ENCODE measurements at regions not wholly inside any gene's neighbourhood (a gene's known extent, or its start where the extent isn't known, plus 50 kb on each side); places are given as distances from the start of the nearest gene placed in this dataset.

DNA sequence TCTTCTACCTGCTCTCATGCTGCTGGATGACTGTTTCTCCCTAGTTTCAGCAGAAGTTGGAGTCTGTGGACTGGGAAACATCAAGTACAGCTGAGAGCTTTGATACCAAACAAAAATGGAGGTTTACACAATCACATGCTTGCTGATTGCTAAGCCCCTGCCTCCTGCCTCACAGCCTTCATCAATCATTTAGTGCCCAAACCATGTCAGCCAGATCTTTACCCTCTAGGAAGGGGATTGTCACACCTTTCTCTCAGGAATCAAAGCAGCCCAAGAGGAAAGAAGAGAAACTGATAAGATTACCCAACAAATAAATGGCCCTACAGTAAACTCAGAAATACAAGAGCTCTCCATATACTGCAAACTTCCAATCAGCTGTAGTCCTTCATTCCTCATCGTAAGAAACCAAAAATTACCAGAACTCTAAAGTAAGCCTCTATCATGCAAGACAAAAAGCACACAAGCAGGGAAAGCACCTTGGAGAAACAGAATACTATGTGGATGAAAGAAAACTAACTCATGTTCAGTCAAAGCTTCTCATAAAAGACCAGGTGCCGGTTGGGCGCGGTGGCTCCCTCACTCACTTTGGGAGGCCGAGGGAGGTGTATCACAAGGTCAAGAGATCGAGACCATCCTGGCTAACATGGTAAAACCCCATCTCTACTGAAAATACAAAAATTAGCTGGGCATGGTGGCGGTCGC is 63.6 kb upstream of the RESF1 start (continued):
- no peak for TF ChIP-seq L3MBTL2 (IDR thresholded peaks at IDR 0.05)

DNA sequence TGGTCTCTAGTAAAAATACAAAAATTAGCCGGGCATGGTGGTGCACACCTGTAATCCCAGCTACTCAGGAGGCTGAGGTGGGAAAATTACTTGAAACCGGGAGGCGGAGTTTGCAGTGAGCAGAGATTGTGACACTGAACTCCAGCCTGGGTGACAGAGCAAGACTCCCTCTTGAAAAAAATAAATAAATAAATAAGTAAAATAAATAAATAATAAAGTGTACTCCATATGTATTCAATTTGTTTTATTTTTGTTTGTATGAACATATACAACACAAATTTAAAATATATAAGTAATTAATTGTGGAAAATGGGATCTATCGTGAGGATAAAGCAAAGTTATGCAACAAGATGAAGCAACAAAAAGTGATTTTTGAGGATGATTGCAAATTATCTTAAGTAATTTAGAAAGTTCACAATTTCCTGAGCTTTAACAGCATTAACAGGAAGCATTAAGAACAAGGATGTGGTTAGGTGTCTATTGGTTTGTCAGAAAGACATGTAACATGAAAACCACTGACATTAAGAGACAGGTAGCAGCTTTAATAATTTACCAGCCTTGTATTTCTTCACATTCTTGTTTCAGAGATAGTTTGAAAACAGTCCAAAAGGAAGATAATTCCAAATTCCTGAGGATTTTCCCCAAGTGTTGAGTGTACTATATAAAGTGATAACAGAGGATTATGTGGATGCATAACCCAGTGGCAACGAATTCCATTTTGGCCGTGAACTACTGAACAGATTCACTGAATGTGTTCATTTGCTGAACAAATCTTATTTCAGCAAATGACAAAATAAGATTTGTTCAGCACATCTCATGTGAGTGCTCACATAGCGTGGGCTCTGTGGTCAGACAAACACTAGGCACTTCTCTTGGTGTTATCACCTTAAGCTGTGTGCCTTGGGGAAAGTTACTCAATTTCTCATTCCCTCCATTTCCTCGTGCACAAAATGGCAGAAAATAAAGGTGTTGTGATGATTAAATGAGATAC is 68.6 kb upstream of the RESF1 start:
- CTCF ChIA-PET (ENCODE audit: low intra/inter-chr PET ratio), result no interaction called here
- no peak overlapping the region for H3K27ac ChIP-seq (ENCODE audit: extremely low read depth, low read depth, low read length)
- WGBS (ENCODE audit: insufficient coverage, low coverage, missing lambda C conversion rate), result 72% methylated on average over 8 of the region's 8 CpGs
- TF ChIP-seq, protein P1, sequence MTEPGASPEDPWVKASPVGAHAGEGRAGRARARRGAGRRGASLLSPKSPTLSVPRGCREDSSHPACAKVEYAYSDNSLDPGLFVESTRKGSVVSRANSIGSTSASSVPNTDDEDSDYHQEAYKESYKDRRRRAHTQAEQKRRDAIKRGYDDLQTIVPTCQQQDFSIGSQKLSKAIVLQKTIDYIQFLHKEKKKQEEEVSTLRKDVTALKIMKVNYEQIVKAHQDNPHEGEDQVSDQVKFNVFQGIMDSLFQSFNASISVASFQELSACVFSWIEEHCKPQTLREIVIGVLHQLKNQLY (CRISPR knock-in tag; conservative IDR thresholded peaks at IDR 0.05), result no peak
- TF ChIP-seq, protein P2, sequence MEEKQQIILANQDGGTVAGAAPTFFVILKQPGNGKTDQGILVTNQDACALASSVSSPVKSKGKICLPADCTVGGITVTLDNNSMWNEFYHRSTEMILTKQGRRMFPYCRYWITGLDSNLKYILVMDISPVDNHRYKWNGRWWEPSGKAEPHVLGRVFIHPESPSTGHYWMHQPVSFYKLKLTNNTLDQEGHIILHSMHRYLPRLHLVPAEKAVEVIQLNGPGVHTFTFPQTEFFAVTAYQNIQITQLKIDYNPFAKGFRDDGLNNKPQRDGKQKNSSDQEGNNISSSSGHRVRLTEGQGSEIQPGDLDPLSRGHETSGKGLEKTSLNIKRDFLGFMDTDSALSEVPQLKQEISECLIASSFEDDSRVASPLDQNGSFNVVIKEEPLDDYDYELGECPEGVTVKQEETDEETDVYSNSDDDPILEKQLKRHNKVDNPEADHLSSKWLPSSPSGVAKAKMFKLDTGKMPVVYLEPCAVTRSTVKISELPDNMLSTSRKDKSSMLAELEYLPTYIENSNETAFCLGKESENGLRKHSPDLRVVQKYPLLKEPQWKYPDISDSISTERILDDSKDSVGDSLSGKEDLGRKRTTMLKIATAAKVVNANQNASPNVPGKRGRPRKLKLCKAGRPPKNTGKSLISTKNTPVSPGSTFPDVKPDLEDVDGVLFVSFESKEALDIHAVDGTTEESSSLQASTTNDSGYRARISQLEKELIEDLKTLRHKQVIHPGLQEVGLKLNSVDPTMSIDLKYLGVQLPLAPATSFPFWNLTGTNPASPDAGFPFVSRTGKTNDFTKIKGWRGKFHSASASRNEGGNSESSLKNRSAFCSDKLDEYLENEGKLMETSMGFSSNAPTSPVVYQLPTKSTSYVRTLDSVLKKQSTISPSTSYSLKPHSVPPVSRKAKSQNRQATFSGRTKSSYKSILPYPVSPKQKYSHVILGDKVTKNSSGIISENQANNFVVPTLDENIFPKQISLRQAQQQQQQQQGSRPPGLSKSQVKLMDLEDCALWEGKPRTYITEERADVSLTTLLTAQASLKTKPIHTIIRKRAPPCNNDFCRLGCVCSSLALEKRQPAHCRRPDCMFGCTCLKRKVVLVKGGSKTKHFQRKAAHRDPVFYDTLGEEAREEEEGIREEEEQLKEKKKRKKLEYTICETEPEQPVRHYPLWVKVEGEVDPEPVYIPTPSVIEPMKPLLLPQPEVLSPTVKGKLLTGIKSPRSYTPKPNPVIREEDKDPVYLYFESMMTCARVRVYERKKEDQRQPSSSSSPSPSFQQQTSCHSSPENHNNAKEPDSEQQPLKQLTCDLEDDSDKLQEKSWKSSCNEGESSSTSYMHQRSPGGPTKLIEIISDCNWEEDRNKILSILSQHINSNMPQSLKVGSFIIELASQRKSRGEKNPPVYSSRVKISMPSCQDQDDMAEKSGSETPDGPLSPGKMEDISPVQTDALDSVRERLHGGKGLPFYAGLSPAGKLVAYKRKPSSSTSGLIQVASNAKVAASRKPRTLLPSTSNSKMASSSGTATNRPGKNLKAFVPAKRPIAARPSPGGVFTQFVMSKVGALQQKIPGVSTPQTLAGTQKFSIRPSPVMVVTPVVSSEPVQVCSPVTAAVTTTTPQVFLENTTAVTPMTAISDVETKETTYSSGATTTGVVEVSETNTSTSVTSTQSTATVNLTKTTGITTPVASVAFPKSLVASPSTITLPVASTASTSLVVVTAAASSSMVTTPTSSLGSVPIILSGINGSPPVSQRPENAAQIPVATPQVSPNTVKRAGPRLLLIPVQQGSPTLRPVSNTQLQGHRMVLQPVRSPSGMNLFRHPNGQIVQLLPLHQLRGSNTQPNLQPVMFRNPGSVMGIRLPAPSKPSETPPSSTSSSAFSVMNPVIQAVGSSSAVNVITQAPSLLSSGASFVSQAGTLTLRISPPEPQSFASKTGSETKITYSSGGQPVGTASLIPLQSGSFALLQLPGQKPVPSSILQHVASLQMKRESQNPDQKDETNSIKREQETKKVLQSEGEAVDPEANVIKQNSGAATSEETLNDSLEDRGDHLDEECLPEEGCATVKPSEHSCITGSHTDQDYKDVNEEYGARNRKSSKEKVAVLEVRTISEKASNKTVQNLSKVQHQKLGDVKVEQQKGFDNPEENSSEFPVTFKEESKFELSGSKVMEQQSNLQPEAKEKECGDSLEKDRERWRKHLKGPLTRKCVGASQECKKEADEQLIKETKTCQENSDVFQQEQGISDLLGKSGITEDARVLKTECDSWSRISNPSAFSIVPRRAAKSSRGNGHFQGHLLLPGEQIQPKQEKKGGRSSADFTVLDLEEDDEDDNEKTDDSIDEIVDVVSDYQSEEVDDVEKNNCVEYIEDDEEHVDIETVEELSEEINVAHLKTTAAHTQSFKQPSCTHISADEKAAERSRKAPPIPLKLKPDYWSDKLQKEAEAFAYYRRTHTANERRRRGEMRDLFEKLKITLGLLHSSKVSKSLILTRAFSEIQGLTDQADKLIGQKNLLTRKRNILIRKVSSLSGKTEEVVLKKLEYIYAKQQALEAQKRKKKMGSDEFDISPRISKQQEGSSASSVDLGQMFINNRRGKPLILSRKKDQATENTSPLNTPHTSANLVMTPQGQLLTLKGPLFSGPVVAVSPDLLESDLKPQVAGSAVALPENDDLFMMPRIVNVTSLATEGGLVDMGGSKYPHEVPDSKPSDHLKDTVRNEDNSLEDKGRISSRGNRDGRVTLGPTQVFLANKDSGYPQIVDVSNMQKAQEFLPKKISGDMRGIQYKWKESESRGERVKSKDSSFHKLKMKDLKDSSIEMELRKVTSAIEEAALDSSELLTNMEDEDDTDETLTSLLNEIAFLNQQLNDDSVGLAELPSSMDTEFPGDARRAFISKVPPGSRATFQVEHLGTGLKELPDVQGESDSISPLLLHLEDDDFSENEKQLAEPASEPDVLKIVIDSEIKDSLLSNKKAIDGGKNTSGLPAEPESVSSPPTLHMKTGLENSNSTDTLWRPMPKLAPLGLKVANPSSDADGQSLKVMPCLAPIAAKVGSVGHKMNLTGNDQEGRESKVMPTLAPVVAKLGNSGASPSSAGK (IDR thresholded peaks at IDR 0.05), result no peak
- TF ChIP-seq NR2C2 (CRISPR knock-in tag; IDR thresholded peaks at IDR 0.05) (no peak), NR2C2 (tag; IDR thresholded peaks at IDR 0.05) (no peak)

More for the DNA sequence above, 68.6 kb upstream of the RESF1 start:
- H3K27me3 ChIP-seq (ENCODE audit: control insufficient read depth in 2 of 2, insufficient read depth in 2 of 2, low read length in 2 of 2), result no peaks in the 10 kb centered on the region
- no peaks in the 10 kb centered on the region for H3K9me1 ChIP-seq (ENCODE audit: control insufficient read depth, insufficient read depth, low read length)
- ATAC-seq (no peak), FAIRE-seq (no peak), DNase-seq (ENCODE audit: extremely low read depth in 1 of 4, low spot score in 3 of 4) (no peak)
- no TSS peak for BruUV-seq (replicated peaks)
- peaks cover 0 to 3% of the 10 kb centered on the region in 2 experiments; a peak in 2 of 5 replicates for H3K4me1 ChIP-seq (replicated peaks in 1 of 2; ENCODE audit: control insufficient read depth in 2 of 2, insufficient read depth in 2 of 2, low read length in 2 of 2)
- no peak overlapping the region for H2AFZ ChIP-seq (ENCODE audit: low read depth, low read length)
- H3K36me3 ChIP-seq (ENCODE audit: control insufficient read depth, insufficient read depth, low read length), result no peaks in the 10 kb centered on the region
- in situ Hi-C loops (cut with MboI) (no loop called here), intact Hi-C loops (cut with micrococcal nuclease) (loop anchor here (10.0 kb wide), 1 partner anchor 206 kb away; no protein-coding TSS in a partner anchor)
- POLR2A ChIA-PET, result no interaction called here
- H4K20me1 ChIP-seq (replicated peaks; ENCODE audit: control insufficient read depth, insufficient read depth, low read length), result no peaks in the 10 kb centered on the region
- peaks cover 16% of the 10 kb centered on the region for H3K9me3 ChIP-seq (replicated peaks; ENCODE audit: control insufficient read depth, insufficient read depth, low read depth, low read length)
- H3K9ac ChIP-seq (ENCODE audit: insufficient read depth in 1 of 2, low read depth in 2 of 2, low read length in 2 of 2), result no peak overlapping the region
- H3K4me2 ChIP-seq (ENCODE audit: insufficient read depth, low read length), result no peak overlapping the region
- no peak overlapping the region for H3K4me3 ChIP-seq
- H3K79me2 ChIP-seq (ENCODE audit: control insufficient read depth, insufficient read depth, low read length), result no peaks in the 10 kb centered on the region

Measured in K562 (cell line).